Keratinocyte (primary cell): ENCODE measurements at regions not wholly inside any gene's neighbourhood (a gene's known extent, or its start where the extent isn't known, plus 50 kb on each side); places are given as distances from the start of the nearest gene placed in this dataset.

Source experiments
- DNase-seq: peaks from one replicate; pipeline ENCODE4 v3.0.0-alpha.2; 2011; ENCODE audit warnings: low read depth, missing footprints, low spot score
- FAIRE-seq: peaks from 2 replicates; lab custom pipeline; 2011; peaks lifted over from hg19 to GRCh38; lab: Jason Lieb, UNC
- H2AFZ ChIP-seq: 2 replicates; pipeline ENCODE4 v1.6.0; 2012; ENCODE audit warnings: low read length, control low read depth, inconsistent platforms; ENCODE audit not compliant: control insufficient read depth
- H3K27ac ChIP-seq: 2 replicates; pipeline ENCODE4 v1.5.1; 2011; ENCODE audit warnings: low read length; ENCODE audit not compliant: control insufficient read depth, insufficient read depth
- H3K27me3 ChIP-seq: 3 replicates; pipeline ENCODE4 v1.6.0; 2011; ENCODE audit warnings: low read length; ENCODE audit not compliant: control insufficient read depth, insufficient read depth; ENCODE audit errors: extremely low read depth
- H3K36me3 ChIP-seq, 2 experiments: 2 replicates in 1 of 2; 3 replicates in 1 of 2; pipeline ENCODE4 v1.5.1; 2011; ENCODE audit warnings: low read length in 2 of 2, mild to moderate bottlenecking in 1 of 2; ENCODE audit not compliant: control insufficient read depth in 2 of 2, insufficient read depth in 2 of 2; ENCODE audit errors: extremely low read depth in 1 of 2
- H3K4me1 ChIP-seq: 3 replicates; pipeline ENCODE4 v1.5.1; 2011; ENCODE audit warnings: low read length; ENCODE audit not compliant: control insufficient read depth, insufficient read depth; ENCODE audit errors: extremely low read depth
- H3K4me2 ChIP-seq: 3 replicates; pipeline ENCODE4 v1.6.0; 2011; ENCODE audit warnings: low read depth, low read length; ENCODE audit not compliant: control insufficient read depth, insufficient read depth; ENCODE audit errors: extremely low read depth
- H3K4me3 ChIP-seq, 3 experiments: fragments of 200-600 bp in 1 of 3; sonication (generic) in 1 of 3; 2 replicates in 2 of 3; 3 replicates in 1 of 3; pipeline ENCODE4 v1.5.1; 2011 to 2016; ENCODE audit warnings: low read length in 3 of 3, mild to moderate bottlenecking in 3 of 3, control low read depth in 2 of 3, inconsistent platforms in 1 of 3, low read depth in 1 of 3, mixed read lengths in 1 of 3, mixed run types in 1 of 3, moderate library complexity in 1 of 3; ENCODE audit not compliant: control insufficient read depth in 2 of 3, insufficient read depth in 2 of 3; ENCODE audit errors: extremely low read depth in 1 of 3
- H3K79me2 ChIP-seq: 2 replicates; pipeline ENCODE4 v1.6.0; 2012; ENCODE audit warnings: low read length; ENCODE audit not compliant: control insufficient read depth, insufficient read depth
- H3K9ac ChIP-seq: 3 replicates; pipeline ENCODE4 v1.6.0; 2011; ENCODE audit warnings: low read length; ENCODE audit not compliant: control insufficient read depth, insufficient read depth; ENCODE audit errors: extremely low read depth
- H3K9me1 ChIP-seq: 3 replicates; pipeline ENCODE4 v1.6.0; 2011; ENCODE audit warnings: low read length; ENCODE audit not compliant: control insufficient read depth, insufficient read depth; ENCODE audit errors: extremely low read depth
- H3K9me3 ChIP-seq: 2 replicates; pipeline ENCODE4 v1.5.1; 2012; ENCODE audit warnings: low read depth, low read length; ENCODE audit not compliant: control insufficient read depth
- H4K20me1 ChIP-seq: 3 replicates; pipeline ENCODE4 v1.6.0; 2011; ENCODE audit warnings: low read length; ENCODE audit not compliant: control insufficient read depth, insufficient read depth; ENCODE audit errors: extremely low read depth
- EZH2 ChIP-seq: IDR thresholded peaks from one replicate; pipeline ENCODE4 v1.6.1; 2012; ENCODE audit warnings: inconsistent platforms, mild to moderate bottlenecking, low read length, moderate library complexity
- dilution Hi-C: fragments of 300-500 bp; cut with MboI; formaldehyde crosslinking; loops from one replicate; pipeline ENCODE4 v1.7.0; 2020; ENCODE audit warnings: low sequenced_read_pairs; ENCODE audit not compliant: extremely low pct_ligation_motif_present
- TF ChIP-seq, protein P1 (sequence below), 3 experiments: IDR thresholded peaks in 1 of 3; conservative IDR thresholded peaks in 1 of 3; optimal IDR thresholded peaks in 1 of 3; 2 replicates in 2 of 3; 3 replicates in 1 of 3; pipeline versions ENCODE3 to v1.5.1; 2011; ENCODE audit warnings: low read length in 3 of 3, mild to moderate bottlenecking in 3 of 3, moderate library complexity in 2 of 3, control low read depth in 1 of 3, inconsistent platforms in 1 of 3; ENCODE audit not compliant: insufficient read depth in 2 of 3; ENCODE audit errors: extremely low read depth in 1 of 3

- Histone ChIP-seq H3K4me3 (no peak overlapping the region), H3K79me2 (no peaks in the 10 kb centered on the region), H3K9me3 (no peaks in the 10 kb centered on the region), H3K4me1 (peaks cover 39% of the 10 kb centered on the region), H3K27me3 (no peaks in the 10 kb centered on the region), H2AFZ (no peak overlapping the region), H3K9ac (no peak overlapping the region), H3K9me1 (no peaks in the 10 kb centered on the region), H4K20me1 (no peaks in the 10 kb centered on the region), H3K4me2 (no peak overlapping the region), H3K27ac (no peak overlapping the region), H3K36me3 (no peaks in the 10 kb centered on the region)
- DNase-seq (no peak), FAIRE-seq (no peak)
- dilution Hi-C loops, result no loop called here
- no peak for TF ChIP-seq EZH2
- TF ChIP-seq, protein P1, sequence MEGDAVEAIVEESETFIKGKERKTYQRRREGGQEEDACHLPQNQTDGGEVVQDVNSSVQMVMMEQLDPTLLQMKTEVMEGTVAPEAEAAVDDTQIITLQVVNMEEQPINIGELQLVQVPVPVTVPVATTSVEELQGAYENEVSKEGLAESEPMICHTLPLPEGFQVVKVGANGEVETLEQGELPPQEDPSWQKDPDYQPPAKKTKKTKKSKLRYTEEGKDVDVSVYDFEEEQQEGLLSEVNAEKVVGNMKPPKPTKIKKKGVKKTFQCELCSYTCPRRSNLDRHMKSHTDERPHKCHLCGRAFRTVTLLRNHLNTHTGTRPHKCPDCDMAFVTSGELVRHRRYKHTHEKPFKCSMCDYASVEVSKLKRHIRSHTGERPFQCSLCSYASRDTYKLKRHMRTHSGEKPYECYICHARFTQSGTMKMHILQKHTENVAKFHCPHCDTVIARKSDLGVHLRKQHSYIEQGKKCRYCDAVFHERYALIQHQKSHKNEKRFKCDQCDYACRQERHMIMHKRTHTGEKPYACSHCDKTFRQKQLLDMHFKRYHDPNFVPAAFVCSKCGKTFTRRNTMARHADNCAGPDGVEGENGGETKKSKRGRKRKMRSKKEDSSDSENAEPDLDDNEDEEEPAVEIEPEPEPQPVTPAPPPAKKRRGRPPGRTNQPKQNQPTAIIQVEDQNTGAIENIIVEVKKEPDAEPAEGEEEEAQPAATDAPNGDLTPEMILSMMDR (optimal IDR thresholded peaks at IDR 0.05 in 1 of 3, IDR thresholded peaks at IDR 0.05 in 1 of 3, conservative IDR thresholded peaks at IDR 0.05 in 1 of 3; ENCODE audit: extremely low read depth in 1 of 3, insufficient read depth in 2 of 3, low read length in 3 of 3), result no peak
Observed at GRCh38 chr1:173421789-173422188, 55.3 kb upstream of the PRDX6 start.

DNA sequence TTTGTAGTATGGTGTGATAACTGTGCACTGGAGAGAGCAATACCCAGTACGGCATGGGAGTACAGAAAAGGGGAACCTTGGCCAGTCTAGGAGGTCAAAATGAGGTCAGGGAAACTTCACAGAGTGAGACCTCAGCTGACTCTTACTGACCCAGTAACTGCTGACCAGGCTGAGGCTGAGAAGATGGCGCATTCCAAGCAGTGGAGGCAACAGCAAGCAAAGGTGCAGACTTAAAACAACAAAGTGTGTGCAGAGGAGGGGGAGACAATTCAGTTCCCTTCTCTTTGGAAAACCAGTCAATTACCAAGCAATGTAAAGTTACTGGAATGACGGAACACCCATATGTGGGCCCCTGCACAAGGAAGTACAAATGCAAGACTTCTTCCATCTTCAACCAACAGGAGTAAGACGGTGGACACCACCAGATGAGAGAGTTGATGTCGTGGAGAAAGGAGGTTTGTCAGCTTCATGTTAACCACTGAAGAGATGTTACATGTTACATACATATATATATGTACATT lies 54.6 kb upstream of the PRDX6 start:
- no peak overlapping the region for H3K9ac ChIP-seq
- H4K20me1 ChIP-seq, result no peaks in the 10 kb centered on the region
- DNase-seq (no peak), FAIRE-seq (no peak)
- no peak overlapping the region for H3K4me3 ChIP-seq
- H3K9me3 ChIP-seq, result no peaks in the 10 kb centered on the region
- H3K4me2 ChIP-seq, result no peak overlapping the region
- dilution Hi-C loops, result no loop called here
- no peaks in the 10 kb centered on the region for H3K79me2 ChIP-seq
- H3K36me3 ChIP-seq, result no peaks in the 10 kb centered on the region
- H2AFZ ChIP-seq, result no peak overlapping the region
- H3K4me1 ChIP-seq, result peaks cover 39% of the 10 kb centered on the region
- H3K9me1 ChIP-seq, result no peaks in the 10 kb centered on the region
- TF ChIP-seq, protein P1 (optimal IDR thresholded peaks at IDR 0.05 in 1 of 3, IDR thresholded peaks at IDR 0.05 in 1 of 3, conservative IDR thresholded peaks at IDR 0.05 in 1 of 3; ENCODE audit: extremely low read depth in 1 of 3, insufficient read depth in 2 of 3, low read length in 3 of 3), result no peak
- no peak for TF ChIP-seq EZH2
- H3K27ac ChIP-seq, result no peak overlapping the region
- H3K27me3 ChIP-seq, result no peaks in the 10 kb centered on the region
